H9 (cell line): ENCODE measurements at regions not wholly inside any gene's neighbourhood (a gene's known extent, or its start where the extent isn't known, plus 50 kb on each side); places are given as distances from the start of the nearest gene placed in this dataset.

Experiments
- DNase-seq: peaks from one replicate; pipeline ENCODE4 v3.0.0-alpha.2; 2017
- H2AFZ ChIP-seq: one replicate; pipeline ENCODE4 v1.6.1; 2013; ENCODE audit warnings: mild to moderate bottlenecking, low read length, control low read depth, moderate library complexity
- H2AK5ac ChIP-seq: 2 replicates; pipeline ENCODE4 v1.6.1; 2013; ENCODE audit warnings: low read length, control low read depth, mixed read lengths; ENCODE audit not compliant: insufficient read length
- H2BK120ac ChIP-seq: one replicate; pipeline ENCODE4 v1.6.1; 2013; ENCODE audit warnings: low read depth, mild to moderate bottlenecking, low read length, control low read depth, inconsistent platforms; ENCODE audit not compliant: poor library complexity, severe bottlenecking
- H2BK12ac ChIP-seq: 2 replicates; pipeline ENCODE4 v1.6.1; 2013; ENCODE audit warnings: low read length, control low read depth, mixed read lengths, low read depth; ENCODE audit not compliant: insufficient read length
- H2BK15ac ChIP-seq: 2 replicates; pipeline ENCODE4 v1.6.1; 2013; ENCODE audit warnings: low read depth, low read length, control low read depth
- H2BK20ac ChIP-seq: one replicate; pipeline ENCODE4 v1.6.1; 2013; ENCODE audit warnings: low read depth, mild to moderate bottlenecking, low read length, control low read depth, inconsistent platforms; ENCODE audit not compliant: poor library complexity, severe bottlenecking
- H2BK5ac ChIP-seq: 2 replicates; pipeline ENCODE4 v1.6.1; 2013; ENCODE audit warnings: low read length, control low read depth, mixed read lengths; ENCODE audit not compliant: insufficient read length
- H3K14ac ChIP-seq: 2 replicates; pipeline ENCODE4 v1.6.1; 2013; ENCODE audit warnings: low read length, control low read depth; ENCODE audit not compliant: insufficient read depth
- H3K18ac ChIP-seq: 2 replicates; pipeline ENCODE4 v1.6.1; 2013; ENCODE audit warnings: low read depth, mild to moderate bottlenecking, mixed read lengths, low read length, control low read depth; ENCODE audit not compliant: insufficient read length
- H3K23ac ChIP-seq: 2 replicates; pipeline ENCODE4 v1.6.1; 2013; ENCODE audit warnings: low read length, control low read depth, mixed read lengths, low read depth; ENCODE audit not compliant: insufficient read length
- H3K23me2 ChIP-seq: 2 replicates; pipeline ENCODE4 v1.6.1; 2013; ENCODE audit warnings: low read depth, mild to moderate bottlenecking, mixed read lengths, low read length, control low read depth; ENCODE audit not compliant: insufficient read length, poor library complexity, severe bottlenecking
- H3K27ac ChIP-seq: 2 replicates; pipeline ENCODE4 v1.5.1; 2013; ENCODE audit warnings: low read length, control low read depth, mixed read lengths, low read depth; ENCODE audit not compliant: insufficient read length
- H3K27me3 ChIP-seq: 2 replicates; pipeline ENCODE4 v1.6.1; 2013; ENCODE audit warnings: low read length, control low read depth, inconsistent platforms; ENCODE audit not compliant: insufficient read depth
- H3K4ac ChIP-seq: 2 replicates; pipeline ENCODE4 v1.6.1; 2013; ENCODE audit warnings: low read depth, mild to moderate bottlenecking, control low read depth, inconsistent platforms, low read length, moderate library complexity
- H3K4me1 ChIP-seq: 2 replicates; pipeline ENCODE4 v1.6.1; 2013; ENCODE audit warnings: low read length, control low read depth, inconsistent platforms; ENCODE audit not compliant: insufficient read depth
- H3K4me2 ChIP-seq: 2 replicates; pipeline ENCODE4 v1.6.1; 2013; ENCODE audit warnings: low read length, control low read depth, mixed read lengths; ENCODE audit not compliant: insufficient read length, insufficient read depth
- H3K56ac ChIP-seq: 2 replicates; pipeline ENCODE4 v1.6.1; 2013; ENCODE audit warnings: low read depth, mild to moderate bottlenecking, mixed read lengths, low read length, control low read depth; ENCODE audit not compliant: insufficient read length
- H3K79me1 ChIP-seq: 2 replicates; pipeline ENCODE4 v1.6.1; 2013; ENCODE audit warnings: low read depth, mild to moderate bottlenecking, moderate library complexity, low read length, control low read depth, inconsistent platforms; ENCODE audit not compliant: insufficient read depth, poor library complexity, severe bottlenecking
- H3K79me2 ChIP-seq: 2 replicates; pipeline ENCODE4 v1.6.1; 2013; ENCODE audit warnings: low read length, control low read depth, inconsistent platforms; ENCODE audit not compliant: insufficient read depth
- H3K9ac ChIP-seq: 2 replicates; pipeline ENCODE4 v1.6.1; 2013; ENCODE audit warnings: low read length, control low read depth, mixed read lengths; ENCODE audit not compliant: insufficient read length; ENCODE audit errors: extremely low read depth
- H3K9me3 ChIP-seq: one replicate; pipeline ENCODE4 v1.6.1; 2013; ENCODE audit warnings: low read depth, low read length, inconsistent platforms; ENCODE audit not compliant: control insufficient read depth
- H3T11ph ChIP-seq: one replicate; pipeline ENCODE4 v1.6.1; 2013; ENCODE audit warnings: mild to moderate bottlenecking, low read length, control low read depth, inconsistent platforms
- H4K20me1 ChIP-seq: one replicate; pipeline ENCODE4 v1.6.1; 2013; ENCODE audit not compliant: control insufficient read depth, insufficient read length, insufficient read depth
- H4K5ac ChIP-seq: 2 replicates; pipeline ENCODE4 v1.6.1; 2013; ENCODE audit warnings: low read depth, mild to moderate bottlenecking, mixed read lengths, low read length, control low read depth; ENCODE audit not compliant: insufficient read length
- H4K8ac ChIP-seq: replicated peaks from 2 replicates; pipeline ENCODE4 v1.6.1; 2013; ENCODE audit warnings: low read length, control low read depth, mixed read lengths, low read depth; ENCODE audit not compliant: insufficient read length
- H4K91ac ChIP-seq: 2 replicates; pipeline ENCODE4 v1.6.1; 2013; ENCODE audit warnings: low read depth, mild to moderate bottlenecking, moderate library complexity, mixed read lengths, low read length, control low read depth; ENCODE audit not compliant: insufficient read length
- H3K27ac Mint-ChIP-seq, 3 experiments: 2 replicates in 2 of 3; 3 replicates in 1 of 3; pipeline ENCODE4 v1.8.0; 2020 to 2021; ENCODE audit warnings: mixed read lengths in 3 of 3, mild to moderate bottlenecking in 1 of 3, moderate library complexity in 1 of 3
- H3K27me3 Mint-ChIP-seq: 2 replicates; pipeline ENCODE4 v1.8.0; 2021; ENCODE audit warnings: low read depth, mild to moderate bottlenecking, moderate library complexity, mixed read lengths
- H3K36me3 Mint-ChIP-seq, 3 experiments: 2 replicates in 2 of 3; 3 replicates in 1 of 3; pipeline ENCODE4 v1.8.0; 2020 to 2021; ENCODE audit warnings: low read depth in 3 of 3, mixed read lengths in 3 of 3; ENCODE audit not compliant: insufficient read depth in 1 of 3
- H3K4me1 Mint-ChIP-seq, 2 experiments: 2 replicates each; pipeline ENCODE4 v1.8.0; 2020; ENCODE audit warnings: mixed read lengths in 2 of 2
- H3K4me3 Mint-ChIP-seq, 2 experiments: 2 replicates in 1 of 2; 3 replicates in 1 of 2; pipeline ENCODE4 v1.8.0; 2020 to 2021; ENCODE audit warnings: mild to moderate bottlenecking in 2 of 2, mixed read lengths in 2 of 2, moderate library complexity in 1 of 2
- H3K9me3 Mint-ChIP-seq, 2 experiments: 2 replicates in 1 of 2; 3 replicates in 1 of 2; pipeline ENCODE4 v1.8.0; 2020; ENCODE audit warnings: mild to moderate bottlenecking in 2 of 2, mixed read lengths in 2 of 2, moderate library complexity in 1 of 2
- CTCF ChIP-seq: fragments of 200-600 bp; sonication (generic); conservative IDR thresholded peaks from 3 replicates; pipeline ENCODE4 v1.8.0; 2021; ENCODE audit warnings: antibody characterized with exemption, mild to moderate bottlenecking
- WGBS: extraction: QIAGEN DNeasy Blood & Tissue Kit; methylation state at CpG from one replicate; pipeline ENCODE4 v1.1.7; 2013; ENCODE audit warnings: missing lambda C conversion rate, low lambda C conversion rate, mixed read lengths; ENCODE audit not compliant: insufficient read length; ENCODE audit errors: extremely low coverage; 5-methylcytosine and 5-hydroxymethylcytosine counted together

DNA sequence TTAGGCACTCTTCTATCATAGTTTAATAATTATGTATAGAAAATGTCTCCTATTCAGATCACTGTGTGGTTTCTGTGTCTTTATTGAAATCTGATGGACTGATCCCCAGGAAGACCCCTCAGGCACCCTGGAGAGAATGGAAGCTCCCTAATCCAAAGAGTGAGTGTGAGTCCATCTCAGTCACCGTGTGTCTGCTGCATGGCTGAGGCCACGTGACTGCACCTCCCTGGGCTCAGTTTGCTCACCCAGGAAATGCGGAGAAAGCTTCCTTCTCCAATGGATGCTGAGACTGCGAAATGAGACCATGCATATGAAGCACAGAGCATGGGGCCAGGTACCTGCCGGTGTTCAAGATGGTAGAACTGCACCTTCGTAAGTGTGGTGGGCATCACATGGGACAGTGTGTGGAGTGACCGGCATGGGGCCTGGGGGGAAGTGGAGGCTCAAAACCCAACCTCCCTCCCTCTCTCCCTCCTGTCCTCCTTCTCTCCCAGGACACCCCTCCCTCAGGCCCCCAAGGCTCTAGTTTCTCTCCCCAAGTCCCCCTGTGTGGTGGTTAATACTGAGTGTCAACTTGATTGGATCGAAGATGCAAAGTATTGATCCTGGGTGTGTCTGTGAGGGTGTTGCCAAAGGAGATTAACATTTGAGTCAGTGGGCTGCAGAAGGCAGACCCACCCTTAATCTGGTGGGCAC is 557.5 kb downstream of the PTPRU start:
- H2BK15ac ChIP-seq = no peak overlapping the region
- H3K79me2 ChIP-seq = no peaks in the 10 kb centered on the region
- no peak overlapping the region for H4K91ac ChIP-seq
- H3K27me3 Mint-ChIP-seq = peaks cover 1% of the 10 kb centered on the region; the same call in 1 of the 2 replicates
- H3K27me3 ChIP-seq = no peaks in the 10 kb centered on the region
- no peak overlapping the region for H3T11ph ChIP-seq
- no peak overlapping the region for H3K14ac ChIP-seq
- no peak overlapping the region for H2BK20ac ChIP-seq
- no peak overlapping the region for H3K4me3 Mint-ChIP-seq
- H4K8ac ChIP-seq = no peak overlapping the region
- no peak overlapping the region for H3K23ac ChIP-seq
- no peaks in the 10 kb centered on the region for H3K23me2 ChIP-seq
- no peak overlapping the region for H2BK120ac ChIP-seq
- H3K56ac ChIP-seq = no peak overlapping the region
- no peak overlapping the region for H2AK5ac ChIP-seq
- no peak overlapping the region for H3K4ac ChIP-seq
- no peak overlapping the region for H2AFZ ChIP-seq
- peaks cover 4% of the 10 kb centered on the region in 2 experiments; a peak in 2 of 4 replicates for H3K4me1 Mint-ChIP-seq
- H3K9ac ChIP-seq = no peak overlapping the region
- no peak overlapping the region for H3K18ac ChIP-seq
- H3K27ac ChIP-seq = no peak overlapping the region
- H4K20me1 ChIP-seq = no peaks in the 10 kb centered on the region
- no peak overlapping the region for H2BK5ac ChIP-seq
- no peak overlapping the region for H2BK12ac ChIP-seq
- H3K27ac Mint-ChIP-seq = no peak overlapping the region
- no peaks in the 10 kb centered on the region for H3K9me3 ChIP-seq
- no CpG with 5 or more reads among the region's 8 CpGs for WGBS
- no peaks in the 10 kb centered on the region for H3K4me1 ChIP-seq
- H4K5ac ChIP-seq = no peak overlapping the region
- peaks cover 8 to 12% of the 10 kb centered on the region in 2 experiments for H3K9me3 Mint-ChIP-seq
- no peaks in the 10 kb centered on the region for H3K79me1 ChIP-seq
- TF ChIP-seq CTCF = no peak
- no peak overlapping the region for H3K4me2 ChIP-seq
- H3K36me3 Mint-ChIP-seq = peaks cover 2 to 8% (median 3%) of the 10 kb centered on the region in 3 experiments; a peak in 5 of 7 replicates
- DNase-seq = no peak
